Panc1 (cell line): ENCODE measurements at regions not wholly inside any gene's neighbourhood (a gene's known extent, or its start where the extent isn't known, plus 50 kb on each side); places are given as distances from the start of the nearest gene placed in this dataset.

ENCODE experiments used
- ATAC-seq: fragments of 200-7000 bp; cut with Tn5 transposase; 2 replicates; pipeline ENCODE4 v1.9.1; 2020; ENCODE audit warnings: mild to moderate bottlenecking, moderate library complexity
- BruUV-seq: library from RNA; stranded (reverse); fragments of 400-500 nt; replicated peaks from 2 replicates; lab custom pipeline; 2021; lab: Mats Ljungman, UMichigan
- CTCF ChIA-PET: fragments of 300-600 bp; sonication (Branson Sonifier 250); formaldehyde crosslinking; loops from one replicate; lab custom pipeline; 2022; ENCODE audit warnings: antibody characterized with exemption; lab: Charles Lee
- POLR2A ChIA-PET: fragments of 300-600 bp; sonication (Branson Sonifier 250); formaldehyde crosslinking; loops from one replicate; lab custom pipeline; 2022; ENCODE audit warnings: antibody characterized with exemption; lab: Charles Lee
- DNase-seq: peaks from one replicate; pipeline ENCODE4 v3.0.0-alpha.2; 2010; ENCODE audit warnings: low read depth, low spot score
- H3K27ac ChIP-seq: 2 replicates; pipeline ENCODE4 v1.5.1; 2011; ENCODE audit warnings: mild to moderate bottlenecking, low read length, inconsistent platforms
- H3K27me3 ChIP-seq: fragments of 200-500 bp; sonication (Bioruptor generic); 2 replicates; pipeline ENCODE4 v1.6.0; 2014; ENCODE audit warnings: low read length, inconsistent platforms; ENCODE audit not compliant: control insufficient read depth, insufficient read depth
- H3K36me3 ChIP-seq: fragments of 200-500 bp; sonication (Bioruptor generic); 2 replicates; pipeline ENCODE4 v1.5.1; 2014; ENCODE audit warnings: inconsistent platforms, mild to moderate bottlenecking, low read length, moderate library complexity; ENCODE audit not compliant: control insufficient read depth, insufficient read depth
- H3K4me1 ChIP-seq: 2 replicates; pipeline ENCODE4 v1.5.1; 2011; ENCODE audit warnings: inconsistent platforms, mild to moderate bottlenecking, low read length, moderate library complexity; ENCODE audit not compliant: control insufficient read depth, insufficient read depth
- H3K4me3 ChIP-seq, 2 experiments: 2 replicates each; pipeline ENCODE4 v1.5.1; 2011 to 2012; ENCODE audit warnings: low read depth in 2 of 2, low read length in 2 of 2, mild to moderate bottlenecking in 2 of 2, inconsistent platforms in 1 of 2, moderate library complexity in 1 of 2
- H3K9me3 ChIP-seq: fragments of 200-500 bp; sonication (Bioruptor generic); 2 replicates; pipeline ENCODE4 v1.5.1; 2014; ENCODE audit warnings: low read depth, mild to moderate bottlenecking, inconsistent platforms, low read length, moderate library complexity; ENCODE audit not compliant: control insufficient read depth, insufficient read depth
- POLR2AphosphoS5 ChIP-seq: IDR thresholded peaks from 2 replicates; pipeline ENCODE4 v1.6.1; 2012; ENCODE audit warnings: mild to moderate bottlenecking, low read depth, low read length, moderate library complexity
- REST ChIP-seq, 2 experiments: IDR thresholded peaks; 2 replicates each; pipeline ENCODE4 v1.6.1; 2011 to 2012; ENCODE audit warnings: low read depth in 2 of 2, control low read depth in 1 of 2, low read length in 1 of 2, mild to moderate bottlenecking in 1 of 2, moderate library complexity in 1 of 2; ENCODE audit not compliant: insufficient read depth in 1 of 2
- SIN3A ChIP-seq: IDR thresholded peaks from 2 replicates; pipeline ENCODE4 v1.6.1; 2012; ENCODE audit warnings: low read depth, mild to moderate bottlenecking, low read length, moderate library complexity, borderline replicate concordance; ENCODE audit not compliant: insufficient read depth
- TCF7L2 ChIP-seq: IDR thresholded peaks from 2 replicates; pipeline ENCODE4 v1.6.1; 2011; ENCODE audit warnings: mild to moderate bottlenecking, low read depth, low read length, inconsistent platforms
- in situ Hi-C: cut with HindIII; loops from 2 replicates; pipeline ENCODE4 v1.10.0; 2016; ENCODE audit warnings: low sequenced_read_pairs, low pct_unique_long_range_greater_than_20kb
- intact Hi-C: fragments of 100-400 bp; cut with micrococcal nuclease; formaldehyde crosslinking; loops from one replicate; pipeline ENCODE4 v1.10.0; 2022; ENCODE audit not compliant: unreplicated experiment
- TF ChIP-seq, protein P1 (sequence below): fragments of 450-650 bp; IDR thresholded peaks from 2 replicates; pipeline ENCODE4 v1.5.1; 2017; ENCODE audit warnings: mild to moderate bottlenecking

- Histone ChIP-seq H3K36me3 (no peaks in the 10 kb centered on the region), H3K27me3 (no peaks in the 10 kb centered on the region), H3K4me1 (peaks cover 5% of the 10 kb centered on the region), H3K4me3 (no peak overlapping the region), H3K9me3 (no peaks in the 10 kb centered on the region), H3K27ac (no peak overlapping the region)
- no TSS peak for BruUV-seq
- ChIA-PET POLR2A (interaction anchor here (0.7 kb wide), 1 partner anchor 11 kb away, joined by 3 read pairs; no protein-coding TSS in a partner anchor), CTCF (no interaction called here)
- intact Hi-C loops (no loop called here), in situ Hi-C loops (no loop called here)
- ATAC-seq (no peak), DNase-seq (no peak)
- TF ChIP-seq TCF7L2 (no peak), REST (IDR thresholded peaks at IDR 0.05; ENCODE audit: insufficient read depth in 1 of 2, low read depth in 2 of 2, low read length in 1 of 2) (no peak), SIN3A (no peak), POLR2AphosphoS5 (no peak)
- TF ChIP-seq, protein P1, sequence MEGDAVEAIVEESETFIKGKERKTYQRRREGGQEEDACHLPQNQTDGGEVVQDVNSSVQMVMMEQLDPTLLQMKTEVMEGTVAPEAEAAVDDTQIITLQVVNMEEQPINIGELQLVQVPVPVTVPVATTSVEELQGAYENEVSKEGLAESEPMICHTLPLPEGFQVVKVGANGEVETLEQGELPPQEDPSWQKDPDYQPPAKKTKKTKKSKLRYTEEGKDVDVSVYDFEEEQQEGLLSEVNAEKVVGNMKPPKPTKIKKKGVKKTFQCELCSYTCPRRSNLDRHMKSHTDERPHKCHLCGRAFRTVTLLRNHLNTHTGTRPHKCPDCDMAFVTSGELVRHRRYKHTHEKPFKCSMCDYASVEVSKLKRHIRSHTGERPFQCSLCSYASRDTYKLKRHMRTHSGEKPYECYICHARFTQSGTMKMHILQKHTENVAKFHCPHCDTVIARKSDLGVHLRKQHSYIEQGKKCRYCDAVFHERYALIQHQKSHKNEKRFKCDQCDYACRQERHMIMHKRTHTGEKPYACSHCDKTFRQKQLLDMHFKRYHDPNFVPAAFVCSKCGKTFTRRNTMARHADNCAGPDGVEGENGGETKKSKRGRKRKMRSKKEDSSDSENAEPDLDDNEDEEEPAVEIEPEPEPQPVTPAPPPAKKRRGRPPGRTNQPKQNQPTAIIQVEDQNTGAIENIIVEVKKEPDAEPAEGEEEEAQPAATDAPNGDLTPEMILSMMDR, result no peak
Observed at GRCh38 chr21:34018185-34018584, 55.2 kb upstream of the MRPS6 start.

DNA sequence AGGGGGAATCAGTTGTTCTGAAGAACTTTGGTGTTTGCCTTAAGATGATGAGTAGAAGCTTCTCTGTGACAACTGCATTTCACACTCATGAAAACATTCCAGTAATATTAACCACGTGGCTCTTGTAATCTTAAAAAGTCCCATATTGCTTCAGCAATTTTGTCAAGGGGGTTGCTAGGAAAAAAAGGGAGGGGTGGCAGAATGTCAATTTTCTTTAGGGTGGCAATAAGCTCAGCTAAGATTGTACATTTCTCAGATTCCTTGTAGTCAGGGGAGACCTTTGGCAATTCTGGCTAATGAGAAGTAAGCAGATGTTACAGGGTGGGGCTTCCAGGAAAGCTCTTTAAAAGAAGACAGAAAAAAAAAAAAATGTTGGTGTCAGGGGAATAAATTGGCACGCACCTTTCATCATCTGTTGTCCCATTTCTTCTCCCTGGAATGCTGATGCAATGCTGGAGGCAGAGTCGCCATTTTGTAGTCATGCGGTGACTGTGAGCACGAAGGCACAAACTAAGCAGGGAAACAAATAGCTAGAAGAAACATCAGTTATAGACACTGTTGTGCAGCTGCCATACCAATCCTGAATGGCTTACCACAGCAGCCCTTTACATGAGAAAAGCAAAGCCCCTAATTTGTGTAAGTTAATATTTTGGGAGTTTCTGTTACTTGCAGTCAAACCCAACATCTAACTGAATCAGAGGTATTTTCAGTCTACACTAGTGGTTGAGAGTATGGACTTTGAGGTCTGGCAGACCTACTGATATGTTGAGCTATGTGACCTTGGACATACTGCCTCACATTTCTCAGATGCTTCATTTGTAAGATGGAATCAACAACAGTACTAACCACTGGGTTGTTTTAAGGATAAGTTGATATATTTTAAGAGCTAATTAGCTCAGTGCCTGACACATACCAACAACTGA lies 56.1 kb upstream of the MRPS6 start:
- Histone ChIP-seq H3K4me1 (peaks cover 4% of the 10 kb centered on the region; the same call in 1 of the 2 replicates), H3K36me3 (no peaks in the 10 kb centered on the region), H3K27me3 (no peaks in the 10 kb centered on the region), H3K27ac (no peak overlapping the region), H3K4me3 (no peak overlapping the region), H3K9me3 (no peaks in the 10 kb centered on the region)
- no peak for DNase-seq
- no TSS peak for BruUV-seq
- intact Hi-C loops (no loop called here), in situ Hi-C loops (no loop called here)
- no peak for ATAC-seq
- ChIA-PET POLR2A (interaction anchor here (0.7 kb wide), 1 partner anchor 12 kb away, joined by 3 read pairs; no protein-coding TSS in a partner anchor), CTCF (no interaction called here)
- TF ChIP-seq REST (IDR thresholded peaks at IDR 0.05; ENCODE audit: insufficient read depth in 1 of 2, low read depth in 2 of 2, low read length in 1 of 2), result no peak
- TF ChIP-seq TCF7L2, result no peak
- TF ChIP-seq, protein P1, result no peak
